T47D (cell line): ENCODE measurements at regions not wholly inside any gene's neighbourhood (a gene's known extent, or its start where the extent isn't known, plus 50 kb on each side); places are given as distances from the start of the nearest gene placed in this dataset.

Experiments used
- DNase-seq, 2 experiments: peaks; one replicate each; pipeline versions ENCODE4 v3.0.0 to v3.0.0-alpha.2; 2011 to 2012; ENCODE audit warnings: low read depth in 1 of 2, low spot score in 1 of 2
- JUND ChIP-seq: IDR thresholded peaks from 2 replicates; pipeline ENCODE4 v1.6.1; 2012; ENCODE audit warnings: low read depth
- in situ Hi-C: cut with HindIII; loops from 2 replicates; pipeline ENCODE4 v1.10.0; 2016; ENCODE audit warnings: low sequenced_read_pairs, low pct_unique_long_range_greater_than_20kb

DNA sequence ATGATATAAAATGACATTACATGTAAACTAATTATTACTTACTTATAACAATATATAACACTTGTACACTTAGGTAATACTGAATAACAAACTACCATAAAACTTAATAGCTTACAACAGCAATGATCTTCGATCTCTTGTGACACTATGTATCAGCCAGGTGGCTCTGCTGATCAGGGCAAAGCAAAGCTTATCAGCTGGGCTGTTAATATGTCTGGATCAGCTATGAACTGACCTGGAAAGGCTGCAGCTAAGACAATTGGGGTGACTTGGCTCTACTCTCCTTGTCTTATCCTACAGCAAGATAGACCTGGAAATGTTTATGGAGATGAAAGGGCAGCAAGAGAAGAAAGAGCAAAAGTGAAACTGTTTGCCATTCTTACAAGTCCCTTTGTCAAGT, 511.3 kb downstream of the TLR4 start:
- in situ Hi-C loops, result no loop called here
- DNase-seq, result no peak

GRCh38 chr9:118222375-118222774, 518.2 kb downstream of the TLR4 start:
- in situ Hi-C loops, result no loop called here
- no peak for DNase-seq
- TF ChIP-seq JUND, result no peak

More for the DNA sequence above, 511.3 kb downstream of the TLR4 start:
- no peak for TF ChIP-seq JUND

DNA sequence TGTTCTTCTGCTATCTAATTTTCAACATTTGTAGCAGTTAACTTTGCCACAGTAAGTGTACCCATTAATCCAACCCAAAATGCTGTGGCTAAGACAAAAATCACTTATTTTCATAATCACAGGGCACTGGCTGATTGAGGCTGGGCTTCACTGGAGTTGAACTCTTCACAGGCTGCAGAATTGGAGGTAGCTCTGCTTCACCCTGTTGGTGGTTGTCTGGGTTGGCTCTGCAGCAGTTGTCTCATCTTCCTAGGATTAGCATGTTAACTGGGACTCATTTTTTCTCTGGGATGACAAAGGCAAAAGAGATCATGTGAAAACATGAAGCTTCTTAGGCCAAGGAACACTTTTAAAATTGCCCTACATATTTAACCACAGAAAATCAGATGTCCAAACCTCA, 518.9 kb downstream of the TLR4 start:
- TF ChIP-seq JUND, result no peak
- in situ Hi-C loops, result no loop called here
- DNase-seq, result no peak

DNA sequence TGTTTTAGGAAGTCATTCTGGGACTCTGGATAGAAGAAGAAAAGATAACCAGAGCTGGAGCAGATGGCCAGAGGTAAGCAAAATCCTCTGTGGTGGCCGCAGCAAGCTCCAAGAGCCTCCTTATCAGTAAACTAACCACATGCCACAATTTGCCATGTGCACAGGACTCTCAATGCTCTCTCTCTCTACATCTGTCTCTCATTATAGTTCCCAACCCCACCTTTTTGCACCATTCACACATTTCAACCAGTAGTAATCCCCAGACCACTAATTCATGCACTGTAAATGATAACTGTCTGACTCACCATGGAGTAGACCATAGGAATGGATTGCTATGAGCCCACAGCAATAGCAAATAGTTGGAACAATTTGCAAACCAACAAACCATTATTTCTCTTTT, 526.1 kb downstream of the TLR4 start:
- DNase-seq, result no peak
- in situ Hi-C loops, result no loop called here
- no peak for TF ChIP-seq JUND

DNA sequence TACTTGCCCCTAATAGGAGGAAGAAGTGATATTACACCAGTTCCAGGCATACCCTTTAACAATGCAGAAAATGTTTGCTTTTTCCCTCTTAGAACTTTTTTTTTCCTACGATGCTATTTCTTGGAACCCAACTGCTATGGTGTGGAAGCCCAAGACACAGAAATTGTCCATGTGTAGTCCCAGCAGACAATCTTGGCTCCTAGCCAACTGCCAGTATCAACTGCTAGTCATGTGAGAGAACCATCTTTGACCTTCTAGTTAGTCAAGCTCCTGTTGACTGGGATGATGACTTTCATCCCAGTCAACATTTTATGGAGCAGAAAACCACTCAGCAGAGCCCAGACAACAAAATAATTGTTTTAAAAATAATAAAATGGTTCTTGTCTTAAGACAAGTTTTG, 532.4 kb downstream of the TLR4 start:
- no peak for DNase-seq
- no peak for TF ChIP-seq JUND
- in situ Hi-C loops, result no loop called here

GRCh38 chr9:118238139-118238538, 533.9 kb downstream of the TLR4 start:
- in situ Hi-C loops, result no loop called here
- DNase-seq, result no peak
- no peak for TF ChIP-seq JUND

GRCh38 chr9:118252027-118252426, 547.8 kb downstream of the TLR4 start:
- TF ChIP-seq JUND, result no peak
- in situ Hi-C loops, result no loop called here

GRCh38 chr9:118262191-118262590, 558.0 kb downstream of the TLR4 start:
- TF ChIP-seq JUND, result no peak
- DNase-seq, result no peak
- in situ Hi-C loops, result no loop called here

More at GRCh38 chr9:118252027-118252426, 547.8 kb downstream of the TLR4 start:
- no peak for DNase-seq

DNA sequence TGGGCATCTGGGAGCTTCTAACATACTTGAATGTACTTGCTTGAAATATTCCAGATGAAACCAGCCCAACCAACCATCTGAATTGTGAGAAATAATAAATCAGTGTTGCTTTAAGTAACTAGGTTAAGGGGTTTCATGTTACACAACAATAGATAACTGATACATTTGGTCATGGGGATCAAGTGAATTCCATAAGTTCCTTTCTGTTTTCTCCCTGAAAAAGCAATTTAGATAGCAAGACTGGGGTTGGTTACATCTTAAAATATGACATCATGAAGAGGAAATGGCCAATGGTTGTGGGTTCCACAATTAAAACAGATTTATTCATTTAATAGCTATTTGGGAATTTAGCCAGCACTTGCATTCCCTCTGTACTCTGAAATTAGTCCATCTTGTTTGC, 559.7 kb downstream of the TLR4 start:
- no peak for DNase-seq
- no peak for TF ChIP-seq JUND
- in situ Hi-C loops, result no loop called here

DNA sequence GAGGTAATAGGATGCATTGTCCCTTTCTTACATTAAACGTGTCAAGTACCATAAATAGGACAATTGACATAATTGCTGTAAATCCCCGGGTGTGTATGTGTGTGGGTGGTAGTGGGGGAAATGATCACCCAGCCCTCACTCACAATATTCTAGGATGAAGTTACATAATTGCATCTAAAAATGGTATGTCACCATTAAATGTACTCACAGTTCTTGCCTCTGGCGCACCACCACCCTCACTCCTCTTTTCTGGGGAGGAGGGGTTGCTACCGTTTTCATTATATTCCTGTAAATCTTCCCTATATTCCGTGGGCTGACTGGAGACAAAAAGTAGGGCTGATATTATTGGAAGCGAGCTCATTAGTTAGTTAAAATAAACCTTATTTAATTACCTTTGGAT, 563.8 kb downstream of the TLR4 start:
- TF ChIP-seq JUND, result no peak
- no peak for DNase-seq
- in situ Hi-C loops, result no loop called here

DNA sequence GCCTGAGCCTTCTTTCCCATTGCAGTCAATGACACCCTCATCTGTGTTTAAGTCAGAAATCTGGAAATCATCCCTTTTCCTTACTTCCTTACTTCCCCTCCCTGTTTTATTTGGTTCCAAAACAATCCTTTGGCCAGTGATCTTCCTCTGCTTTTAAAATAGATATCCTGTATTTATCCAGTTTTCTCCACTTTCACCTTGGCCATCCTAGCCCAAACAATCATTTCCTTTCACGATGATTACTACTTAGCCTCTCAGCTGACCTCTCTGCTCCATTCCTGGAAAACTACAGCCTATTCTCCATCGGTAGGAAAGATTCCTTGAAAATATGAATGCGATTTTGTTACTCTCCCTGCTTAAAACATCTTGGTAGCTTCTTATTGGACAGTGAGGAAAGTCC, 565.4 kb downstream of the TLR4 start:
- in situ Hi-C loops, result no loop called here
- no peak for TF ChIP-seq JUND
- DNase-seq, result no peak

GRCh38 chr9:118271331-118271730, 567.1 kb downstream of the TLR4 start:
- TF ChIP-seq JUND, result no peak
- in situ Hi-C loops, result no loop called here
- no peak for DNase-seq

DNA sequence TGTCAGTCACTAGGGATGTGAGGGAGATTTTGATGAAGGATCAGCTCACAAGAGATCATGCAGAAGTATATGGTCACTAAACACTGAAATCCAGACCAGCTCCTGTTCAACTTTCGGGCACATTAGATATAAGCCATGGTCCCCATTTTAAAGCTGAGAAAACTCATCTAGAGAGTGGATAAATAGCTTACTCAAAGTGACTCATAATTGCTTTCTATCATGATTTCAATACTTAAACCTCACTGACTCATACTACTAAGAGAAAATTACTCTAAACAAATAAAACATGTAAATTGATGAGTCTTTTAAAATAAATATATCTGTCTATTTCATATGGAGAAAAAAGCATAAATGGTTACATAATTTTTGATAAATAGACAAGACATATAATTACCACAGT, 567.7 kb downstream of the TLR4 start:
- no peak for DNase-seq
- in situ Hi-C loops, result no loop called here
- no peak for TF ChIP-seq JUND

GRCh38 chr9:118273048-118273447, 568.8 kb downstream of the TLR4 start:
- no peak for DNase-seq
- TF ChIP-seq JUND, result no peak
- in situ Hi-C loops, result no loop called here

- TF ChIP-seq JUND, result no peak
- no peak for DNase-seq
- in situ Hi-C loops, result no loop called here
Measured at GRCh38 chr9:118276784-118277183, 572.6 kb downstream of the TLR4 start.
